ENCODE measurements at regions not wholly inside any gene's neighbourhood (a gene's known extent, or its start where the extent isn't known, plus 50 kb on each side); places are given as distances from the start of the nearest gene placed in this dataset.
"Not testable (repeated sequence)": the region's sequence is repeated elsewhere in the genome, so short reads cannot be mapped to it uniquely, and the experiment has no call there.

- H3K4me3 ChIP-seq (ENCODE audit: low read length in 2 of 2); H3K36me3 ChIP-seq (ENCODE audit: control insufficient read depth in 2 of 2, insufficient read depth in 2 of 2, low read length in 2 of 2); H3K27me3 ChIP-seq (ENCODE audit: control insufficient read depth in 2 of 2, insufficient read depth in 2 of 2, low read length in 2 of 2); H3K9ac ChIP-seq (ENCODE audit: low read depth in 1 of 2, low read length in 2 of 2); H3K27ac ChIP-seq (ENCODE audit: low read depth in 2 of 2, low read length in 2 of 2); H3K4me1 ChIP-seq (ENCODE audit: control insufficient read depth in 2 of 2, insufficient read depth in 2 of 2, low read length in 2 of 2); H3K9me3 ChIP-seq (ENCODE audit: control insufficient read depth in 2 of 2, low read length in 2 of 2): not testable (repeated sequence)
Observed at GRCh38 chr15:85264614-85265190, 115.7 kb upstream of the AKAP13 start.

GRCh38 chr15:85267158-85267857 lies 113.1 kb upstream of the AKAP13 start:
- not testable (repeated sequence) for H3K27me3 ChIP-seq (ENCODE audit: control insufficient read depth in 2 of 2, insufficient read depth in 2 of 2, low read length in 2 of 2); H3K9me3 ChIP-seq (ENCODE audit: control insufficient read depth in 2 of 2, low read length in 2 of 2)

GRCh38 chr15:85274315-85275050 lies 105.9 kb upstream of the AKAP13 start:
- Histone ChIP-seq H3K27ac (ENCODE audit: low read depth in 2 of 2, low read length in 2 of 2) (no peak overlapping the region), H3K4me3 (ENCODE audit: low read length in 2 of 2) (no peak overlapping the region), H3K9ac (ENCODE audit: low read depth in 1 of 2, low read length in 2 of 2) (no peak overlapping the region), H3K27me3 (ENCODE audit: control insufficient read depth in 2 of 2, insufficient read depth in 2 of 2, low read length in 2 of 2) (no peaks in the 10 kb centered on the region), H3K9me3 (ENCODE audit: control insufficient read depth in 2 of 2, low read length in 2 of 2) (no peaks in the 10 kb centered on the region), H3K36me3 (ENCODE audit: control insufficient read depth in 2 of 2, insufficient read depth in 2 of 2, low read length in 2 of 2) (no peaks in the 10 kb centered on the region), H3K4me1 (ENCODE audit: control insufficient read depth in 2 of 2, insufficient read depth in 2 of 2, low read length in 2 of 2) (no peaks in the 10 kb centered on the region)

More at GRCh38 chr15:85267158-85267857, 113.1 kb upstream of the AKAP13 start:
- not testable (repeated sequence) for H3K9ac ChIP-seq (ENCODE audit: low read depth in 1 of 2, low read length in 2 of 2); H3K27ac ChIP-seq (ENCODE audit: low read depth in 2 of 2, low read length in 2 of 2); H3K36me3 ChIP-seq (ENCODE audit: control insufficient read depth in 2 of 2, insufficient read depth in 2 of 2, low read length in 2 of 2); H3K4me3 ChIP-seq (ENCODE audit: low read length in 2 of 2); H3K4me1 ChIP-seq (ENCODE audit: control insufficient read depth in 2 of 2, insufficient read depth in 2 of 2, low read length in 2 of 2)

GRCh38 chr15:85276508-85276907 lies 103.9 kb upstream of the AKAP13 start:
- no peaks in the 10 kb centered on the region for H3K4me1 ChIP-seq (ENCODE audit: control insufficient read depth in 2 of 2, insufficient read depth in 2 of 2, low read length in 2 of 2)
- no peak overlapping the region for H3K27ac ChIP-seq (ENCODE audit: low read depth in 2 of 2, low read length in 2 of 2)
- H3K4me3 ChIP-seq (ENCODE audit: low read length in 2 of 2), result no peak overlapping the region
- H3K27me3 ChIP-seq (ENCODE audit: control insufficient read depth in 2 of 2, insufficient read depth in 2 of 2, low read length in 2 of 2), result no peaks in the 10 kb centered on the region
- H3K9ac ChIP-seq (ENCODE audit: low read depth in 1 of 2, low read length in 2 of 2), result no peak overlapping the region
- H3K9me3 ChIP-seq (ENCODE audit: control insufficient read depth in 2 of 2, low read length in 2 of 2), result no peaks in the 10 kb centered on the region
- no peaks in the 10 kb centered on the region for H3K36me3 ChIP-seq (ENCODE audit: control insufficient read depth in 2 of 2, insufficient read depth in 2 of 2, low read length in 2 of 2)

GRCh38 chr15:85276921-85277320 lies 103.5 kb upstream of the AKAP13 start:
- no peaks in the 10 kb centered on the region for H3K4me1 ChIP-seq (ENCODE audit: control insufficient read depth in 2 of 2, insufficient read depth in 2 of 2, low read length in 2 of 2)
- H3K27ac ChIP-seq (ENCODE audit: low read depth in 2 of 2, low read length in 2 of 2), result no peak overlapping the region
- H3K4me3 ChIP-seq (ENCODE audit: low read length in 2 of 2), result no peak overlapping the region
- no peaks in the 10 kb centered on the region for H3K27me3 ChIP-seq (ENCODE audit: control insufficient read depth in 2 of 2, insufficient read depth in 2 of 2, low read length in 2 of 2)
- no peaks in the 10 kb centered on the region for H3K9me3 ChIP-seq (ENCODE audit: control insufficient read depth in 2 of 2, low read length in 2 of 2)
- no peak overlapping the region for H3K9ac ChIP-seq (ENCODE audit: low read depth in 1 of 2, low read length in 2 of 2)
- H3K36me3 ChIP-seq (ENCODE audit: control insufficient read depth in 2 of 2, insufficient read depth in 2 of 2, low read length in 2 of 2), result no peaks in the 10 kb centered on the region

- Histone ChIP-seq H3K36me3 (ENCODE audit: control insufficient read depth in 2 of 2, insufficient read depth in 2 of 2, low read length in 2 of 2) (no peaks in the 10 kb centered on the region), H3K27ac (ENCODE audit: low read depth in 2 of 2, low read length in 2 of 2) (no peak overlapping the region)
Observed at GRCh38 chr15:85277847-85278370, 102.5 kb upstream of the AKAP13 start.

GRCh38 chr15:85280203-85280602 lies 100.2 kb upstream of the AKAP13 start:
- H3K4me3 ChIP-seq (ENCODE audit: low read length in 2 of 2), result no peak overlapping the region

More at GRCh38 chr15:85277847-85278370, 102.5 kb upstream of the AKAP13 start:
- no peak overlapping the region for H3K4me3 ChIP-seq (ENCODE audit: low read length in 2 of 2)
- no peak overlapping the region for H3K9ac ChIP-seq (ENCODE audit: low read depth in 1 of 2, low read length in 2 of 2)
- no peaks in the 10 kb centered on the region for H3K27me3 ChIP-seq (ENCODE audit: control insufficient read depth in 2 of 2, insufficient read depth in 2 of 2, low read length in 2 of 2)
- no peaks in the 10 kb centered on the region for H3K9me3 ChIP-seq (ENCODE audit: control insufficient read depth in 2 of 2, low read length in 2 of 2)
- no peaks in the 10 kb centered on the region for H3K4me1 ChIP-seq (ENCODE audit: control insufficient read depth in 2 of 2, insufficient read depth in 2 of 2, low read length in 2 of 2)

GRCh38 chr15:85281293-85281882 lies 99.0 kb upstream of the AKAP13 start:
- no peaks in the 10 kb centered on the region for H3K4me1 ChIP-seq (ENCODE audit: control insufficient read depth in 2 of 2, insufficient read depth in 2 of 2, low read length in 2 of 2)

More at GRCh38 chr15:85280203-85280602, 100.2 kb upstream of the AKAP13 start:
- no peak overlapping the region for H3K9ac ChIP-seq (ENCODE audit: low read depth in 1 of 2, low read length in 2 of 2)
- H3K36me3 ChIP-seq (ENCODE audit: control insufficient read depth in 2 of 2, insufficient read depth in 2 of 2, low read length in 2 of 2), result no peaks in the 10 kb centered on the region
- H3K9me3 ChIP-seq (ENCODE audit: control insufficient read depth in 2 of 2, low read length in 2 of 2), result no peaks in the 10 kb centered on the region
- H3K27me3 ChIP-seq (ENCODE audit: control insufficient read depth in 2 of 2, insufficient read depth in 2 of 2, low read length in 2 of 2), result no peaks in the 10 kb centered on the region
- H3K4me1 ChIP-seq (ENCODE audit: control insufficient read depth in 2 of 2, insufficient read depth in 2 of 2, low read length in 2 of 2), result no peaks in the 10 kb centered on the region
- no peak overlapping the region for H3K27ac ChIP-seq (ENCODE audit: low read depth in 2 of 2, low read length in 2 of 2)

GRCh38 chr15:85282504-85283115 lies 97.8 kb upstream of the AKAP13 start:
- Histone ChIP-seq H3K4me1 (ENCODE audit: control insufficient read depth in 2 of 2, insufficient read depth in 2 of 2, low read length in 2 of 2) (no peaks in the 10 kb centered on the region), H3K9ac (ENCODE audit: low read depth in 1 of 2, low read length in 2 of 2) (no peak overlapping the region), H3K27me3 (ENCODE audit: control insufficient read depth in 2 of 2, insufficient read depth in 2 of 2, low read length in 2 of 2) (no peaks in the 10 kb centered on the region), H3K9me3 (ENCODE audit: control insufficient read depth in 2 of 2, low read length in 2 of 2) (no peaks in the 10 kb centered on the region), H3K27ac (ENCODE audit: low read depth in 2 of 2, low read length in 2 of 2) (no peak overlapping the region), H3K36me3 (ENCODE audit: control insufficient read depth in 2 of 2, insufficient read depth in 2 of 2, low read length in 2 of 2) (no peaks in the 10 kb centered on the region), H3K4me3 (ENCODE audit: low read length in 2 of 2) (no peak overlapping the region)

More at GRCh38 chr15:85281293-85281882, 99.0 kb upstream of the AKAP13 start:
- Histone ChIP-seq H3K36me3 (ENCODE audit: control insufficient read depth in 2 of 2, insufficient read depth in 2 of 2, low read length in 2 of 2) (no peaks in the 10 kb centered on the region), H3K27ac (ENCODE audit: low read depth in 2 of 2, low read length in 2 of 2) (no peak overlapping the region), H3K27me3 (ENCODE audit: control insufficient read depth in 2 of 2, insufficient read depth in 2 of 2, low read length in 2 of 2) (no peaks in the 10 kb centered on the region), H3K9ac (ENCODE audit: low read depth in 1 of 2, low read length in 2 of 2) (no peak overlapping the region), H3K9me3 (ENCODE audit: control insufficient read depth in 2 of 2, low read length in 2 of 2) (no peaks in the 10 kb centered on the region), H3K4me3 (ENCODE audit: low read length in 2 of 2) (no peak overlapping the region)
